ENCODE measurements at regions not wholly inside any gene's neighbourhood (a gene's known extent, or its start where the extent isn't known, plus 50 kb on each side); places are given as distances from the start of the nearest gene placed in this dataset.

- TF ChIP-seq POLR2A (IDR thresholded peaks at IDR 0.05) (no peak), CTCF (IDR thresholded peaks at IDR 0.05) (no peak)
Measured at GRCh38 chr18:26721854-26722564, 143.5 kb downstream of the AQP4 start.
